Activated naive CD8-positive, alpha-beta T cell treated with anti-CD3 and anti-CD28 coated beads, Interleukin-2, amount 50 U/mL, for 16 hours (primary cell): ENCODE measurements at regions not wholly inside any gene's neighbourhood (a gene's known extent, or its start where the extent isn't known, plus 50 kb on each side); places are given as distances from the start of the nearest gene placed in this dataset.

Source experiments
- DNase-seq: peaks from one replicate; pipeline ENCODE4 v3.0.0-alpha.2; 2020; ENCODE audit warnings: low read depth, low spot score

DNA sequence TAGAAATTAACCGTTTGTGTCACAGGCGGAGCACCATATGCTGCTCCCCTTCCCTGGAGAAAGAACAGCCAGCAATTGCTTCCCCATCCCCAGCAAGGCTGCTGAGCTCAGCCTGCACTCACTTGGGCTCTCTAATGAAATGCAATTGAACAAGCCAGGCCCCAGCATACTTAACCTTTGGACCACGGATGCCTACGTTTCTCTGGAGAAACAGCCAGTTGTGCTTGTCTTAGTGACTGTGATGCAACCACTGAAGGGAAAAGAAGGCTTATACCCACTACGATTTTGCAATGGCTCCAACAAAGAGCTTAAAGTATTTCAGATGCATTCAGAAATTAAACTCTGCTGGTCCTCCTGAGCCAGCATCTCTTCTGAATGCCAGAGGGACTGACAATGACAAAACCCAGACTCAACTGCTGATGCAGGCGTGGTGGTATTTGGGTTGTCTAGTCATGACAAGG lies 51.3 kb upstream of the SESN3 start:
- DNase-seq, result no peak
